Lung (tissue), 11 donors: ENCODE measurements at regions not wholly inside any gene's neighbourhood (a gene's known extent, or its start where the extent isn't known, plus 50 kb on each side); places are given as distances from the start of the nearest gene placed in this dataset.

Source experiments
- ATAC-seq: fragments of 200-7000 bp; cut with Tn5 transposase; one replicate; pipeline ENCODE4 v1.9.1; 2020; ENCODE audit warnings: moderate number of reproducible peaks; ENCODE audit not compliant: insufficient read depth, low FRiP score
- DNase-seq, 3 donors: peaks; one replicate each; pipeline ENCODE4 v3.0.0-alpha.2; 2013 to 2017
- H3K27ac ChIP-seq, 2 donors: one replicate each; pipeline ENCODE4 v1.5.1; 2013; ENCODE audit warnings: mild to moderate bottlenecking in 2 of 2, moderate library complexity in 2 of 2, control low read depth in 1 of 2, inconsistent platforms in 1 of 2, low read depth in 1 of 2, low read length in 1 of 2
- H3K27me3 ChIP-seq, 3 donors: one replicate each; pipeline ENCODE4 v1.5.1; 2013; ENCODE audit warnings: low read length in 2 of 3; ENCODE audit not compliant: control insufficient read depth in 3 of 3, insufficient read depth in 3 of 3
- H3K36me3 ChIP-seq, 4 donors: one replicate each; pipeline ENCODE4 v1.5.1; 2013; ENCODE audit warnings: low read length in 4 of 4, mild to moderate bottlenecking in 1 of 4, moderate library complexity in 1 of 4; ENCODE audit not compliant: control insufficient read depth in 4 of 4, insufficient read depth in 4 of 4
- H3K4me1 ChIP-seq, 5 donors: one replicate each; pipeline ENCODE4 v1.5.1; 2013; ENCODE audit warnings: low read length in 5 of 5, mild to moderate bottlenecking in 2 of 5, moderate library complexity in 1 of 5; ENCODE audit not compliant: control insufficient read depth in 5 of 5, insufficient read depth in 5 of 5
- H3K4me3 ChIP-seq: one replicate; pipeline ENCODE4 v1.5.1; 2013; ENCODE audit warnings: mild to moderate bottlenecking, control low read depth, moderate library complexity
- H3K9ac ChIP-seq, 2 donors: one replicate each; pipeline ENCODE4 v1.5.1; 2013; ENCODE audit warnings: low read length in 2 of 2, control low read depth in 1 of 2; ENCODE audit not compliant: insufficient read depth in 1 of 2
- H3K9me3 ChIP-seq, 4 donors: one replicate each; pipeline ENCODE4 v1.5.1; 2013; ENCODE audit warnings: low read length in 3 of 4, mild to moderate bottlenecking in 1 of 4, moderate library complexity in 1 of 4; ENCODE audit not compliant: control insufficient read depth in 4 of 4, insufficient read depth in 3 of 4
- CTCF ChIP-seq: IDR thresholded peaks from 2 replicates; pipeline ENCODE4 v1.5.1; 2012; ENCODE audit warnings: mild to moderate bottlenecking; ENCODE audit errors: control extremely low read depth, extremely low read depth
- WGBS, 2 donors: extraction: QIAGEN DNeasy Blood & Tissue Kit; methylation state at CpG; one replicate each; pipeline ENCODE4 v1.1.7; 2013; 5-methylcytosine and 5-hydroxymethylcytosine counted together
- donor health status: control.
- donor health status: control.
- donor health status: Bipolar disorder and iron deficiency.
- donor health status: healthy.
- donor health status: DM: yes; HTN: yes; CAD: no.

- H3K27ac ChIP-seq, result no peak overlapping the region
- 52 to 70% methylated on average over 2 of the region's 2 CpGs for WGBS, 2 donors
- ATAC-seq, result peak; percentile 87
- H3K36me3 ChIP-seq, result no peaks in the 10 kb centered on the region
- no peak for TF ChIP-seq CTCF
- peak; percentile 23 to 73 (median 39) for DNase-seq
- no peak overlapping the region for H3K4me3 ChIP-seq
- H3K9ac ChIP-seq, result no peak overlapping the region
- no peaks in the 10 kb centered on the region for H3K9me3 ChIP-seq
- no peaks in the 10 kb centered on the region for H3K27me3 ChIP-seq
- H3K4me1 ChIP-seq, result peaks cover 0 to 5% (median 0%) of the 10 kb centered on the region in 5 donors
Observed at GRCh38 chr4:86529436-86529835, 64.7 kb upstream of the PTPN13 start.

GRCh38 chr4:86530183-86530582 is 63.9 kb upstream of the PTPN13 start:
- ATAC-seq (no peak), DNase-seq (no peak)
- peaks cover 0 to 5% (median 0%) of the 10 kb centered on the region in 5 donors for H3K4me1 ChIP-seq
- no peaks in the 10 kb centered on the region for H3K9me3 ChIP-seq
- H3K4me3 ChIP-seq, result no peak overlapping the region
- no peak overlapping the region for H3K9ac ChIP-seq
- 94 to 95% methylated on average over 1 of the region's 1 CpG for WGBS, 2 donors
- no peak overlapping the region for H3K27ac ChIP-seq
- H3K36me3 ChIP-seq, result no peaks in the 10 kb centered on the region
- TF ChIP-seq CTCF, result no peak
- H3K27me3 ChIP-seq, result no peaks in the 10 kb centered on the region

GRCh38 chr4:86531440-86531839 is 62.7 kb upstream of the PTPN13 start:
- no peaks in the 10 kb centered on the region for H3K36me3 ChIP-seq
- H3K4me1 ChIP-seq, result peaks cover 0 to 7% (median 5%) of the 10 kb centered on the region in 5 donors
- DNase-seq (no peak), ATAC-seq (no peak)
- H3K4me3 ChIP-seq, result no peak overlapping the region
- WGBS, 2 donors, result 59 to 73% methylated on average over 2 of the region's 2 CpGs
- peak overlapping the region in 1 of 2 donors; percentile 14 for H3K27ac ChIP-seq
- H3K9me3 ChIP-seq, result no peaks in the 10 kb centered on the region
- no peak for TF ChIP-seq CTCF
- no peaks in the 10 kb centered on the region for H3K27me3 ChIP-seq
- H3K9ac ChIP-seq, result no peak overlapping the region

- H3K27me3 ChIP-seq, result no peaks in the 10 kb centered on the region
- no peak for TF ChIP-seq CTCF
- H3K9ac ChIP-seq, result no peak overlapping the region
- H3K4me3 ChIP-seq, result no peak overlapping the region
- WGBS, 2 donors, result 84 to 86% methylated on average over 1 of the region's 1 CpG
- no peaks in the 10 kb centered on the region for H3K36me3 ChIP-seq
- DNase-seq (no peak), ATAC-seq (no peak)
- H3K9me3 ChIP-seq, result no peaks in the 10 kb centered on the region
- H3K4me1 ChIP-seq, result peaks cover 0 to 7% (median 3%) of the 10 kb centered on the region in 5 donors
- no peak overlapping the region for H3K27ac ChIP-seq
Observed at GRCh38 chr4:86532851-86533250, 61.3 kb upstream of the PTPN13 start.
